Nephron (organoid): ENCODE measurements at regions not wholly inside any gene's neighbourhood (a gene's known extent, or its start where the extent isn't known, plus 50 kb on each side); places are given as distances from the start of the nearest gene placed in this dataset.
"Not testable (repeated sequence)": the region's sequence is repeated elsewhere in the genome, so short reads cannot be mapped to it uniquely, and the experiment has no call there.

ENCODE experiments used
- H3K27ac Mint-ChIP-seq, 3 experiments: 2 replicates each; pipeline ENCODE4 v1.8.0; 2020; ENCODE audit warnings: mixed read lengths in 3 of 3, mild to moderate bottlenecking in 2 of 3, moderate library complexity in 1 of 3
- H3K27me3 Mint-ChIP-seq: 2 replicates; pipeline ENCODE4 v1.8.0; 2021; ENCODE audit warnings: low read depth, mild to moderate bottlenecking, moderate library complexity, mixed read lengths
- H3K36me3 Mint-ChIP-seq: 2 replicates; pipeline ENCODE4 v1.8.0; 2020; ENCODE audit warnings: low read depth, mixed read lengths
- H3K4me1 Mint-ChIP-seq: 2 replicates; pipeline ENCODE4 v1.8.0; 2020; ENCODE audit warnings: mixed read lengths
- H3K4me3 Mint-ChIP-seq, 3 experiments: 2 replicates each; pipeline ENCODE4 v1.8.0; 2020; ENCODE audit warnings: mild to moderate bottlenecking in 3 of 3, mixed read lengths in 3 of 3, moderate library complexity in 2 of 3
- H3K9me3 Mint-ChIP-seq: 2 replicates; pipeline ENCODE4 v1.8.0; 2020; ENCODE audit warnings: mixed read lengths
- CTCF ChIP-seq, 3 experiments: fragments of 200-600 bp; sonication (generic); IDR thresholded peaks; one replicate each; pipeline ENCODE4 v1.5.0; 2021; ENCODE audit warnings: antibody characterized with exemption in 3 of 3; ENCODE audit not compliant: unreplicated experiment in 3 of 3

GRCh38 chr5:173676375-173676774 is 59.9 kb upstream of the BOD1 start:
- peaks cover 43% of the 10 kb centered on the region for H3K4me1 Mint-ChIP-seq
- H3K4me3 Mint-ChIP-seq = no peak overlapping the region
- no peaks in the 10 kb centered on the region for H3K9me3 Mint-ChIP-seq
- H3K27me3 Mint-ChIP-seq = peaks cover 14% of the 10 kb centered on the region
- TF ChIP-seq CTCF (IDR thresholded peaks at IDR 0.05; ENCODE audit: unreplicated experiment in 3 of 3) = no peak
- no peak overlapping the region for H3K27ac Mint-ChIP-seq
- no peaks in the 10 kb centered on the region for H3K36me3 Mint-ChIP-seq

GRCh38 chr5:173677125-173677672 is 60.7 kb upstream of the BOD1 start:
- Mint-ChIP-seq H3K27me3 (peaks cover 14% of the 10 kb centered on the region), H3K4me1 (peaks cover 35% of the 10 kb centered on the region), H3K4me3 (no peak overlapping the region), H3K27ac (no peak overlapping the region), H3K36me3 (no peaks in the 10 kb centered on the region), H3K9me3 (no peaks in the 10 kb centered on the region)
- TF ChIP-seq CTCF (IDR thresholded peaks at IDR 0.05; ENCODE audit: unreplicated experiment in 3 of 3) = no peak

- peaks cover 14% of the 10 kb centered on the region for H3K27me3 Mint-ChIP-seq
- H3K36me3 Mint-ChIP-seq = no peaks in the 10 kb centered on the region
- no peak overlapping the region for H3K4me3 Mint-ChIP-seq
- H3K27ac Mint-ChIP-seq = peak overlapping the region in 1 of 3 experiments; percentile 71
- peaks cover 13% of the 10 kb centered on the region for H3K4me1 Mint-ChIP-seq
- TF ChIP-seq CTCF (IDR thresholded peaks at IDR 0.05; ENCODE audit: unreplicated experiment in 3 of 3) = no peak
- peaks cover 2% of the 10 kb centered on the region for H3K9me3 Mint-ChIP-seq
Measured at GRCh38 chr5:173679909-173680630, 63.6 kb upstream of the BOD1 start.

GRCh38 chr5:173680660-173681242 is 64.3 kb upstream of the BOD1 start:
- Mint-ChIP-seq H3K4me3 (no peak overlapping the region), H3K36me3 (no peaks in the 10 kb centered on the region), H3K27ac (peak overlapping the region in 2 of 3 experiments; percentile 18 to 71), H3K4me1 (peaks cover 13% of the 10 kb centered on the region), H3K27me3 (peaks cover 17% of the 10 kb centered on the region), H3K9me3 (peaks cover 2% of the 10 kb centered on the region)
- TF ChIP-seq CTCF (IDR thresholded peaks at IDR 0.05; ENCODE audit: unreplicated experiment in 3 of 3) = no peak

- Mint-ChIP-seq H3K9me3 (peaks cover 2% of the 10 kb centered on the region), H3K27ac (no peak overlapping the region), H3K27me3 (peaks cover 19% of the 10 kb centered on the region), H3K36me3 (no peaks in the 10 kb centered on the region), H3K4me1 (peaks cover 13% of the 10 kb centered on the region), H3K4me3 (no peak overlapping the region)
- TF ChIP-seq CTCF (IDR thresholded peaks at IDR 0.05; ENCODE audit: unreplicated experiment in 3 of 3) = no peak
Measured at GRCh38 chr5:173682313-173682712, 65.9 kb upstream of the BOD1 start.

GRCh38 chr5:173684535-173684934 is 68.1 kb upstream of the BOD1 start:
- not testable (repeated sequence) for H3K36me3 Mint-ChIP-seq, H3K9me3 Mint-ChIP-seq, H3K27me3 Mint-ChIP-seq, H3K4me3 Mint-ChIP-seq, H3K27ac Mint-ChIP-seq
- H3K4me1 Mint-ChIP-seq = peaks cover 20% of the 10 kb centered on the region
